Fibroblast of lung (primary cell): ENCODE measurements at regions not wholly inside any gene's neighbourhood (a gene's known extent, or its start where the extent isn't known, plus 50 kb on each side); places are given as distances from the start of the nearest gene placed in this dataset.
A peak's percentile ranks its signal among the peaks of the same experiment; 100 is the strongest.

ENCODE experiments used
- DNase-seq, 2 donors: peaks; one replicate each; pipeline versions ENCODE4 v3.0.0 to v3.0.0-alpha.2; 2010; ENCODE audit warnings: low read depth in 2 of 2
- H2AFZ ChIP-seq: 2 replicates; pipeline ENCODE4 v1.5.1; 2012; ENCODE audit warnings: low read length, control low read depth, inconsistent platforms
- H3K27ac ChIP-seq: 2 replicates; pipeline ENCODE4 v1.5.1; 2011; ENCODE audit warnings: low read length, control low read depth; ENCODE audit not compliant: insufficient read depth
- H3K27me3 ChIP-seq: 2 replicates; pipeline ENCODE4 v1.5.1; 2011; ENCODE audit warnings: mild to moderate bottlenecking, low read length; ENCODE audit not compliant: control insufficient read depth, insufficient read depth
- H3K36me3 ChIP-seq: 2 replicates; pipeline ENCODE4 v1.5.1; 2011; ENCODE audit warnings: low read length; ENCODE audit not compliant: control insufficient read depth, insufficient read depth
- H3K4me1 ChIP-seq: 2 replicates; pipeline ENCODE4 v1.5.1; 2011; ENCODE audit warnings: low read length; ENCODE audit not compliant: control insufficient read depth, insufficient read depth; ENCODE audit errors: extremely low read depth
- H3K4me2 ChIP-seq: 2 replicates; pipeline ENCODE4 v1.5.1; 2011; ENCODE audit warnings: low read length, control low read depth; ENCODE audit not compliant: insufficient read depth; ENCODE audit errors: extremely low read depth
- H3K4me3 ChIP-seq, 4 experiments: fragments of 200-600 bp in 1 of 4; sonication (generic) in 1 of 4; replicated peaks in 1 of 4; 2 replicates each; pipeline ENCODE4 v1.5.1; 2011 to 2016; ENCODE audit warnings: low read length in 4 of 4, low read depth in 3 of 4, mild to moderate bottlenecking in 3 of 4, control low read depth in 2 of 4, inconsistent platforms in 1 of 4, mixed read lengths in 1 of 4; ENCODE audit not compliant: insufficient read depth in 1 of 4; ENCODE audit errors: control extremely low read depth in 1 of 4
- H3K79me2 ChIP-seq: 2 replicates; pipeline ENCODE4 v1.5.1; 2012; ENCODE audit warnings: mild to moderate bottlenecking, low read length, inconsistent platforms; ENCODE audit not compliant: control insufficient read depth, insufficient read depth
- H3K9ac ChIP-seq: 2 replicates; pipeline ENCODE4 v1.5.1; 2011; ENCODE audit warnings: mild to moderate bottlenecking, low read length, control low read depth; ENCODE audit not compliant: insufficient read depth
- H3K9me3 ChIP-seq: 2 replicates; pipeline ENCODE4 v1.5.1; 2012; ENCODE audit warnings: low read depth, low read length; ENCODE audit not compliant: control insufficient read depth, insufficient read depth
- H4K20me1 ChIP-seq: 2 replicates; pipeline ENCODE4 v1.5.1; 2011; ENCODE audit warnings: low read length; ENCODE audit not compliant: control insufficient read depth, insufficient read depth; ENCODE audit errors: extremely low read depth
- EZH2 ChIP-seq: IDR thresholded peaks from 2 replicates; pipeline ENCODE4 v1.5.1; 2012; ENCODE audit warnings: low read length, control low read depth, mild to moderate bottlenecking; ENCODE audit errors: missing control alignments
- TF ChIP-seq, protein P1 (sequence below), 2 donors: IDR thresholded peaks in 1 of 2; conservative IDR thresholded peaks in 1 of 2; 1 replicate in 1 of 2; 2 replicates in 1 of 2; pipeline ENCODE4 v1.5.1; 2011 to 2012; ENCODE audit warnings: low read length in 2 of 2, control low read depth in 1 of 2, inconsistent platforms in 1 of 2, low read depth in 1 of 2, mild to moderate bottlenecking in 1 of 2

DNA sequence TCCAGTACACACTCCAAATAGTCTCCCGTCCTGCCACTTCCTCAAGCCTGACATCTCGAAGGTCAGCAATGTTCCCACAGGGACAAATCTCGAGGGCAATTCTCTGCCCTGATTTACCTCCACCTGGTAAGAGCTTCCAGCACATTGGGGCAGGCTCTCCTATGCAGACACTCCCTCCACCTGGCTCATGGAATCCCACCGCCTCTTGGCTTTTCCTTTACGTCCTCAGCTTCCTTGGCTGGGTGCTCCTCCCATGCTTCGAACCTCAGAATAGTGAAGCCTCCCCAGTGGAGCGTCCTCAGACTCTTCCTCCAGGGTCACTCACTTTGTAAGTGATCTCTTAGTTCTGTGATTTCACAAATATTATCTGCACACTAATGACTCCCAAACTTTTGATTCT is 205.2 kb upstream of the ECI2 start:
- no peaks in the 10 kb centered on the region for H4K20me1 ChIP-seq

DNA sequence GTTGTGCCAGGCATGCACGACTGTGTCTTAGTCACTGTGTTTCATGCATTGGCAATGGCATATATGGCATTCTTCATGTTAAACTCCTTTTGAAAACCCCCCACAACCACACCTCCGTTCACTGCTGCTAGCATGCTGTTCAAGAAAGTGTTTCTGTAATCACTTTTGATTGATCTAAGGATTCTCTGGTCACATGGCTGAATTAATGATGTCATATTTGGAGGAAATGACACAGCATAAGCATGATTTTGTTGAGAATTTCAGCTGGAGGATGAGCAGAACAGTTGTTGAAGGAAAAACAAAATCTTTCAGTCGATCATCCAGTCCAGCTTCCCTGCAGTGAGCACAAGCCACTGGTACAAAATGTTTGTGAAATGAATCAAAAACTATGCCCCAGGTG is 203.5 kb upstream of the ECI2 start:
- TF ChIP-seq EZH2, result no peak
- TF ChIP-seq, protein P1, sequence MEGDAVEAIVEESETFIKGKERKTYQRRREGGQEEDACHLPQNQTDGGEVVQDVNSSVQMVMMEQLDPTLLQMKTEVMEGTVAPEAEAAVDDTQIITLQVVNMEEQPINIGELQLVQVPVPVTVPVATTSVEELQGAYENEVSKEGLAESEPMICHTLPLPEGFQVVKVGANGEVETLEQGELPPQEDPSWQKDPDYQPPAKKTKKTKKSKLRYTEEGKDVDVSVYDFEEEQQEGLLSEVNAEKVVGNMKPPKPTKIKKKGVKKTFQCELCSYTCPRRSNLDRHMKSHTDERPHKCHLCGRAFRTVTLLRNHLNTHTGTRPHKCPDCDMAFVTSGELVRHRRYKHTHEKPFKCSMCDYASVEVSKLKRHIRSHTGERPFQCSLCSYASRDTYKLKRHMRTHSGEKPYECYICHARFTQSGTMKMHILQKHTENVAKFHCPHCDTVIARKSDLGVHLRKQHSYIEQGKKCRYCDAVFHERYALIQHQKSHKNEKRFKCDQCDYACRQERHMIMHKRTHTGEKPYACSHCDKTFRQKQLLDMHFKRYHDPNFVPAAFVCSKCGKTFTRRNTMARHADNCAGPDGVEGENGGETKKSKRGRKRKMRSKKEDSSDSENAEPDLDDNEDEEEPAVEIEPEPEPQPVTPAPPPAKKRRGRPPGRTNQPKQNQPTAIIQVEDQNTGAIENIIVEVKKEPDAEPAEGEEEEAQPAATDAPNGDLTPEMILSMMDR (conservative IDR thresholded peaks at IDR 0.05 in 1 of 2, IDR thresholded peaks at IDR 0.05 in 1 of 2; ENCODE audit: low read depth in 1 of 2, low read length in 2 of 2), result no peak
- H2AFZ ChIP-seq, result no peak overlapping the region
- H3K4me1 ChIP-seq, result no peaks in the 10 kb centered on the region
- no peaks in the 10 kb centered on the region for H3K27me3 ChIP-seq
- H3K9ac ChIP-seq, result no peak overlapping the region
- H3K4me3 ChIP-seq, result no peak overlapping the region
- no peak for DNase-seq
- no peaks in the 10 kb centered on the region for H3K9me3 ChIP-seq
- H3K4me2 ChIP-seq, result no peak overlapping the region
- H4K20me1 ChIP-seq, result no peaks in the 10 kb centered on the region
- no peaks in the 10 kb centered on the region for H3K36me3 ChIP-seq
- no peak overlapping the region for H3K27ac ChIP-seq
- no peaks in the 10 kb centered on the region for H3K79me2 ChIP-seq

More for the DNA sequence above, 205.2 kb upstream of the ECI2 start:
- Histone ChIP-seq H2AFZ (no peak overlapping the region), H3K4me1 (no peaks in the 10 kb centered on the region), H3K4me3 (no peak overlapping the region), H3K9ac (no peak overlapping the region), H3K4me2 (no peak overlapping the region), H3K27ac (no peak overlapping the region), H3K27me3 (no peaks in the 10 kb centered on the region), H3K9me3 (no peaks in the 10 kb centered on the region), H3K79me2 (no peaks in the 10 kb centered on the region), H3K36me3 (no peaks in the 10 kb centered on the region)
- TF ChIP-seq, protein P1 (conservative IDR thresholded peaks at IDR 0.05 in 1 of 2, IDR thresholded peaks at IDR 0.05 in 1 of 2; ENCODE audit: low read depth in 1 of 2, low read length in 2 of 2), result no peak
- no peak for TF ChIP-seq EZH2
- no peak for DNase-seq

DNA sequence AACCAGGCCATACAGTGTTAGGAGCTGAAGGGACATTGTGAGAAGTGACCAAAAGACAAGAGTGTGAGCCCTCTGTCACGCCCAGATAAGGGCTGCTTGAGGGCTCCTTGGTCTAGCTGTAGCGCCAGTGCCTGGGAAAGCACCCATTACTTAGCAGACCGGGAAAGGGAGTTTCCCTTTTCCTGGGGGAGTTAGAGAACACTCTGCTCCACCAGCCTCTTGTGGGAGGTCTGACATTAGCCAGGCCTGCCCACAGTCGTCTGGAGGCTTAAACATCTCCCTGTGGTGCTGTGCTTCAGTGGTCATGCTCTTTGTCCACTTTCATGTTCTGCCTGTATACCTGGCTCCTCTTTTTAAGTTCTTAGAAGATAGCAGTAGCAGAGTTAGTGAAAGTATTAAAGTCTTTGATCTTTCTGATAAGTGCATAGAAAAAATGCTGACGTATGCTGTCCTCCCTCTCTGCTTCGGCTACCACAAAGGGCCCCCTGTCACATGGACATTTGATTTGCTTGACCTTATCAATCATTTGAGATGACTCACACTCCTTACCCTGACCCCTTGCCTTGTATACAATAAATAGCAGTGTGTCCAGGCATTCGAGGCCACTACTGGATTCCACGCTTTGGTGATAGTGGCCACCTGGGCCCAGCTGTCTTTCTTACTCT is 201.5 kb upstream of the ECI2 start:
- no peak overlapping the region for H3K4me3 ChIP-seq
- no peak for TF ChIP-seq EZH2
- TF ChIP-seq, protein P1 (conservative IDR thresholded peaks at IDR 0.05 in 1 of 2, IDR thresholded peaks at IDR 0.05 in 1 of 2; ENCODE audit: low read depth in 1 of 2, low read length in 2 of 2), result no peak
- H4K20me1 ChIP-seq, result no peaks in the 10 kb centered on the region
- no peak overlapping the region for H2AFZ ChIP-seq
- no peaks in the 10 kb centered on the region for H3K4me1 ChIP-seq
- no peaks in the 10 kb centered on the region for H3K27me3 ChIP-seq
- no peak overlapping the region for H3K4me2 ChIP-seq
- no peak overlapping the region for H3K27ac ChIP-seq
- no peaks in the 10 kb centered on the region for H3K79me2 ChIP-seq
- no peaks in the 10 kb centered on the region for H3K9me3 ChIP-seq
- peak in 1 of 2 donors; percentile 34 for DNase-seq
- no peak overlapping the region for H3K9ac ChIP-seq
- no peaks in the 10 kb centered on the region for H3K36me3 ChIP-seq
